Vagina (tissue), 2 donors: ENCODE measurements at regions not wholly inside any gene's neighbourhood (a gene's known extent, or its start where the extent isn't known, plus 50 kb on each side); places are given as distances from the start of the nearest gene placed in this dataset.

Source experiments
- DNase-seq, 2 donors: peaks; one replicate each; pipeline ENCODE4 v3.0.0-alpha.2; 2017; ENCODE audit errors: extremely low spot score in 2 of 2
- H3K27ac ChIP-seq: fragments of 200-600 bp; sonication (generic); one replicate; pipeline ENCODE4 v1.5.1; 2019
- H3K27me3 ChIP-seq: fragments of 200-600 bp; sonication (generic); one replicate; pipeline ENCODE4 v1.5.1; 2019
- H3K36me3 ChIP-seq, 2 donors: fragments of 200-600 bp; sonication (generic); one replicate each; pipeline ENCODE4 v1.5.1; 2017 to 2019
- H3K4me1 ChIP-seq: fragments of 200-600 bp; sonication (generic); one replicate; pipeline ENCODE4 v1.5.1; 2019
- H3K4me3 ChIP-seq, 2 donors: fragments of 200-600 bp; sonication (generic); 1 replicate in 1 of 2; 2 replicates in 1 of 2; pipeline ENCODE4 v1.5.1; 2016 to 2019
- H3K9me3 ChIP-seq: fragments of 200-600 bp; sonication (generic); one replicate; pipeline ENCODE4 v1.5.1; 2019
- CTCF ChIP-seq, 3 experiments: fragments of 450-650 bp in 2 of 3; fragments of 200-600 bp in 1 of 3; sonication (generic) in 1 of 3; IDR thresholded peaks; one replicate each; pipeline ENCODE4 v1.5.1; 2017 to 2019; ENCODE audit warnings: antibody characterized with exemption in 3 of 3, mild to moderate bottlenecking in 2 of 3, moderate library complexity in 2 of 3
- POLR2A ChIP-seq, 2 donors: fragments of 450-650 bp; IDR thresholded peaks; one replicate each; pipeline ENCODE4 v1.6.1; 2017; ENCODE audit warnings: antibody characterized with exemption in 2 of 2, mild to moderate bottlenecking in 2 of 2, moderate library complexity in 2 of 2
- POLR2AphosphoS5 ChIP-seq, 2 donors: sonication (generic); formaldehyde crosslinking; IDR thresholded peaks; one replicate each; pipeline ENCODE4 v1.9.0; 2017; ENCODE audit warnings: antibody characterized with exemption in 2 of 2, mild to moderate bottlenecking in 2 of 2, low read depth in 1 of 2; ENCODE audit not compliant: insufficient read depth in 1 of 2
- intact Hi-C: fragments of 100-400 bp; cut with DNase I; formaldehyde crosslinking; loops from one replicate; pipeline ENCODE4 v1.15.1; 2023

GRCh38 chr2:149739883-149740265, 152.3 kb upstream of the MMADHC start:
- no peak overlapping the region for H3K4me3 ChIP-seq
- no peaks in the 10 kb centered on the region for H3K36me3 ChIP-seq
- no peaks in the 10 kb centered on the region for H3K27me3 ChIP-seq
- H3K27ac ChIP-seq: no peak overlapping the region
- no peaks in the 10 kb centered on the region for H3K4me1 ChIP-seq
- intact Hi-C loops: no loop called here
- H3K9me3 ChIP-seq: no peaks in the 10 kb centered on the region
- no peak for DNase-seq
- no peak for TF ChIP-seq POLR2A (IDR thresholded peaks at IDR 0.05)
- TF ChIP-seq POLR2AphosphoS5 (IDR thresholded peaks at IDR 0.05; ENCODE audit: insufficient read depth in 1 of 2, low read depth in 1 of 2): no peak
- no peak for TF ChIP-seq CTCF (IDR thresholded peaks at IDR 0.05)

GRCh38 chr2:149739171-149739882, 151.8 kb upstream of the MMADHC start:
- intact Hi-C loops: no loop called here
- Histone ChIP-seq H3K27me3 (no peaks in the 10 kb centered on the region), H3K4me3 (no peak overlapping the region), H3K36me3 (no peaks in the 10 kb centered on the region), H3K4me1 (no peaks in the 10 kb centered on the region), H3K27ac (no peak overlapping the region), H3K9me3 (no peaks in the 10 kb centered on the region)
- TF ChIP-seq CTCF (IDR thresholded peaks at IDR 0.05) (no peak), POLR2A (IDR thresholded peaks at IDR 0.05) (no peak), POLR2AphosphoS5 (IDR thresholded peaks at IDR 0.05; ENCODE audit: insufficient read depth in 1 of 2, low read depth in 1 of 2) (no peak)
- no peak for DNase-seq

- no peak for DNase-seq
- TF ChIP-seq POLR2AphosphoS5 (IDR thresholded peaks at IDR 0.05; ENCODE audit: insufficient read depth in 1 of 2, low read depth in 1 of 2) (no peak), CTCF (IDR thresholded peaks at IDR 0.05) (no peak), POLR2A (IDR thresholded peaks at IDR 0.05) (no peak)
- no peaks in the 10 kb centered on the region for H3K4me1 ChIP-seq
Measured at GRCh38 chr2:149738767-149739166, 151.2 kb upstream of the MMADHC start.

GRCh38 chr2:149737896-149738295, 150.3 kb upstream of the MMADHC start:
- no peaks in the 10 kb centered on the region for H3K4me1 ChIP-seq
- H3K9me3 ChIP-seq: no peaks in the 10 kb centered on the region
- no peak overlapping the region for H3K4me3 ChIP-seq
- H3K27ac ChIP-seq: no peak overlapping the region
- intact Hi-C loops: no loop called here
- H3K27me3 ChIP-seq: no peaks in the 10 kb centered on the region
- TF ChIP-seq POLR2AphosphoS5 (IDR thresholded peaks at IDR 0.05; ENCODE audit: insufficient read depth in 1 of 2, low read depth in 1 of 2) (no peak), CTCF (IDR thresholded peaks at IDR 0.05) (no peak), POLR2A (IDR thresholded peaks at IDR 0.05) (no peak)
- no peaks in the 10 kb centered on the region for H3K36me3 ChIP-seq
- DNase-seq: no peak

More at GRCh38 chr2:149738767-149739166, 151.2 kb upstream of the MMADHC start:
- intact Hi-C loops: no loop called here
- Histone ChIP-seq H3K27ac (no peak overlapping the region), H3K36me3 (no peaks in the 10 kb centered on the region), H3K27me3 (no peaks in the 10 kb centered on the region), H3K9me3 (no peaks in the 10 kb centered on the region), H3K4me3 (no peak overlapping the region)

- Histone ChIP-seq H3K36me3 (no peaks in the 10 kb centered on the region), H3K4me1 (peaks cover 18% of the 10 kb centered on the region), H3K27me3 (no peaks in the 10 kb centered on the region), H3K4me3 (no peak overlapping the region), H3K9me3 (no peaks in the 10 kb centered on the region), H3K27ac (no peak overlapping the region)
- DNase-seq: no peak
- intact Hi-C loops: no loop called here
- TF ChIP-seq POLR2A (IDR thresholded peaks at IDR 0.05) (no peak), POLR2AphosphoS5 (IDR thresholded peaks at IDR 0.05; ENCODE audit: insufficient read depth in 1 of 2, low read depth in 1 of 2) (no peak), CTCF (IDR thresholded peaks at IDR 0.05) (no peak)
Measured at GRCh38 chr2:149735237-149735958, 147.8 kb upstream of the MMADHC start.
